GM12872 (cell line): ENCODE measurements at regions not wholly inside any gene's neighbourhood (a gene's known extent, or its start where the extent isn't known, plus 50 kb on each side); places are given as distances from the start of the nearest gene placed in this dataset.

Source experiments
- TF ChIP-seq, protein P1 (sequence below): IDR thresholded peaks from 3 replicates; pipeline ENCODE4 v1.5.1; 2011; ENCODE audit warnings: low read depth, mild to moderate bottlenecking, low read length, moderate library complexity; ENCODE audit not compliant: insufficient read depth

DNA sequence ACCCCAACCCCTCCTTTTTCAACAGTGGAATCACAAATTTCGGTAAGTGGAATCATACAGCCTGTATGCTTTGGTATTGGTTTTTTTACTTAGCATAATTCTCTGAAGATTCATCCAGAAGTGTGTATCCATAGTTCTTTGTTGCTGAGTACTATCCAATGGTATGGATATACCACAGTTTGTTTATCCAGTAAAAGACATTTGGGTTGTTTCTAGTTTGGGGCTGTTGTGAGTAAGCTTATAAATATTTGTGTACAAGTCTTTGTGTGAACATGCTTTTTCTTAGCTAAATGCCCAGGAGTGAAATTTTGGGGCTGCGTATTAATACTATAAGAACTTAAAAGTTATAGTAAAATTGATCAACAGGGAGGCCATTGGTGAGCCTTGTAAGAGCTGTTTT lies 57.5 kb upstream of the GC start:
- TF ChIP-seq, protein P1, sequence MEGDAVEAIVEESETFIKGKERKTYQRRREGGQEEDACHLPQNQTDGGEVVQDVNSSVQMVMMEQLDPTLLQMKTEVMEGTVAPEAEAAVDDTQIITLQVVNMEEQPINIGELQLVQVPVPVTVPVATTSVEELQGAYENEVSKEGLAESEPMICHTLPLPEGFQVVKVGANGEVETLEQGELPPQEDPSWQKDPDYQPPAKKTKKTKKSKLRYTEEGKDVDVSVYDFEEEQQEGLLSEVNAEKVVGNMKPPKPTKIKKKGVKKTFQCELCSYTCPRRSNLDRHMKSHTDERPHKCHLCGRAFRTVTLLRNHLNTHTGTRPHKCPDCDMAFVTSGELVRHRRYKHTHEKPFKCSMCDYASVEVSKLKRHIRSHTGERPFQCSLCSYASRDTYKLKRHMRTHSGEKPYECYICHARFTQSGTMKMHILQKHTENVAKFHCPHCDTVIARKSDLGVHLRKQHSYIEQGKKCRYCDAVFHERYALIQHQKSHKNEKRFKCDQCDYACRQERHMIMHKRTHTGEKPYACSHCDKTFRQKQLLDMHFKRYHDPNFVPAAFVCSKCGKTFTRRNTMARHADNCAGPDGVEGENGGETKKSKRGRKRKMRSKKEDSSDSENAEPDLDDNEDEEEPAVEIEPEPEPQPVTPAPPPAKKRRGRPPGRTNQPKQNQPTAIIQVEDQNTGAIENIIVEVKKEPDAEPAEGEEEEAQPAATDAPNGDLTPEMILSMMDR, result no peak

DNA sequence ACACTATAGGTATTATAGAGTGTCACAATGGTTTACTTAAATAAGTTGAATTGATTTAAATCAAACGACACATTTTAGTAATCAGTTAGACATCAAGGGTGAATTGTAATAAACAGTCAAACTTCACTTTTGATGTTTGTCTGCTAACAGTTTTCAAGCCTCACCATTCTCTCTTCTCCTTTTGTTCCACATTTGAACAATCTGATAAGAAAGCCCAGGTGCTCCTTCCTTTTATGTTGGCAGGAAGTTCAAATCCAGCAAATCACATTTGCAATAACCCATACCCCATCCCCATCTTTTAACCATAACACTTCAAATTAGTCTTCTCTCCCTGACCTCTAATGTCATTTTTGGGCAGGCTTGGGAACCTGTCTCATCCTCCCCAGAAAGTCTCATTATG lies 63.4 kb upstream of the GC start:
- TF ChIP-seq, protein P1, result no peak

DNA sequence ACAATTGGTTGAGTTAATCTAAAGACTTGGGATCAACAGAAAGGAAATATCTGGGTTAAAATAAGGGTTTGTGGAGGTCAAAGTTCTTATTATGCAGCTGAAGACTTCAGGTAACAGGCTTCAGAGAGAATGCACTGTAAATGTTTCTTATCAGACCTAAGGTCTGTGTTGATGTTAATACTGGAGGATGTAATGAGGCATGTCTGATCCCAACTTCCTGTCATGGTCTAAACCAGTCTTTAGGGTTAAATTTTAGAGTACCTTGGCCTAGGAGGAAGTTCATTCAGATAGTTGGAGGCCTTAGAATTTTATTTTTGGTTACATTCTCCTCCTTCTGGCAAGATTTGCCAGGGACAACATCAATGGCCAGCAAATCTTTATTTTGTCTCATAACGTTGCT lies 72.1 kb upstream of the GC start:
- TF ChIP-seq, protein P1, result no peak

GRCh38 chr4:71857713-71858451 lies 74.0 kb upstream of the GC start:
- TF ChIP-seq, protein P1, result no peak

DNA sequence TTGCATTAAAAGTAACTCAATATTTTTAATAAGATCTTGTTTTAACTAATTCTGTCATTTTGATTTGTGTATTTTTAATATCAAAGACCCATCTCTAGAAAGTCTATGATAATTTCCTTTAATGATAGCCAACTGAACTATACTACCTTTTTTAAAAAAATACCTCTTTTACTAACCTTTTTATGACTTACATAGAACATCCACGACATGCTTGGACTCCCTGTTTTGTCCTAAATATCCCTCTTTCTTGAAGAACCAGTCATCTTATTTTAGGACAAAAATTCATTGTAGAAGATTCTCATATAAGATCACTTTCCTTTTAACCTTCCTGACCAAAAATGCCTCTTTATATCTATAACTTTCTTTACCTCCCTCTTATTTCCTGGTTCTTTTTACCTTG lies 76.8 kb upstream of the GC start:
- TF ChIP-seq, protein P1, result no peak

GRCh38 chr4:71862315-71862714 lies 78.4 kb upstream of the GC start:
- TF ChIP-seq, protein P1, result no peak

DNA sequence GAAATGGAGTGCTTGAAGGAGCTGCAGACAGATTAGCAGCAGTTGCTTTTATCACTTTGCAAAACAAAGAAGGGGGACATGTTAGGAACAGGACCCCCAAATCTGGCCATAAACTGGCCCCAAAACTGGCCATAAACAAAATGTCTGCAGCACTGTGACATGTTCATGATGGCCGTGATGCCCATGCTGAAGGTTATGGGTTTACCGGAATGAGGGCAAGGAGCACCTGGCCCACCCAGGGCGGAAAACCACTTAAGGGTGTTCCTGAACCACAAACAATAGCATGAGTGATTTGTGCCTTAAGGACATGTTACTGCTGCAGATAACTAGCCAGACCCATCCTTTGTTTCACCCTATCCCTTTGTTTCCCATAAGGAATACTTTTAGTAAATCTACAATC lies 79.6 kb upstream of the GC start:
- TF ChIP-seq, protein P1, result no peak
